HG03135 (cell line): ENCODE measurements at regions not wholly inside any gene's neighbourhood (a gene's known extent, or its start where the extent isn't known, plus 50 kb on each side); places are given as distances from the start of the nearest gene placed in this dataset.
"Not testable (repeated sequence)": the region's sequence is repeated elsewhere in the genome, so short reads cannot be mapped to it uniquely, and the experiment has no call there.

Source experiments
- ATAC-seq: cut with Tn5 transposase; IDR thresholded peaks from one replicate; pipeline ENCODE4 v1.9.1; 2021; ENCODE audit warnings: mild to moderate bottlenecking, moderate library complexity; ENCODE audit not compliant: unreplicated experiment

DNA sequence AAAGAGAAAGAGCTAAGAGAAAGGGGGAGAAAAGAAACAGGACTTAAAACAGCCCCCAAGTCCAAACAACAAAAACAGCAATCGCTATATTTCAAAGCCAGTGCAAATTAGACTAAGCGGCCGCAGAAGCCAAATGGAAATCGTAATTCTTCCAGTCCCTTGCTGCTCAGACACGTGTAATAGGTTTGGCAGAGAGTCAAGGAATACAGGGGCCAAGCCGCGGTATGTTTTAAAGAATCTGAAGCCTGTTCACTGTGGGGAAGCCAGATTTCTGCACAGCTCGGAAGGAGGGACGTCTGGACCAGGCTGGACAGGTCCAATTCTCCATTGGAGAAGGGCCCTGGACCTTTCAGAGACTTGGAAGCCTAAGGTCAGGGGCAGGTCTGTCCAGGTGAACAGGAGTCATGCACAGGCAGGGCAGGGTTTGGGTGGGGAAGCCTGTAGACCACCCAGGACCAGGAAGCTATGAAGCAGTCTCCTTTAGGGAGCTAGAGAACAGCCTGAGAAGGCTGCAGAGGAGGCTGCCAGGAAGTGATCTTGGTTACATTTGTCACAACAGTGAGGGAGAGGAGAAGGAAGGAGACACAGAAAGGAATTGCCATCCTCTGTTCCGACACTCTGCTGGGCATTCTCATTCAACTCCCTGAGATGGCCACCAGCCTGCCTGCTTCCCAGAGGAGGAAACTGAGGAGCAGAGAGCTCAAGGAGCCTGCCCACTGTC lies 265.5 kb upstream of the ISX start:
- no peak for ATAC-seq

DNA sequence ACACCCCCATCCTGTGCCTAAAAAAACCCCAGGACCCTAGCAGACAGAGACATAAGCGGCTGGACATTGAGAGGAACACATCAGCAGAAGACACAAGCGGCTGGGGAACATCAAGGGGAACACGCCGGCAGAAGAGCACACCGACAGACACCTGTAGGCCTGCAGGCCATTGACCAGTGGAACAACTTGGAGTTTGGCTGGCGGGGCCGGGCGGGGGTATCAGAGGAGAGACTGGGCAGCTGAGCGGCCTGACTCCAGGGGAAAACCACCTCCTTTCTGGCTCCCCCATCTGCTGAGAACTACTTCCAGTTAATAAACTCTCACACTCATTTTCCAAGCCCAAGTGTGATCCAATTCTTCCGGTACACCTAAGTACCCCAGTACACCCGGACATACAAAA lies 264.7 kb upstream of the ISX start:
- no peak for ATAC-seq

DNA sequence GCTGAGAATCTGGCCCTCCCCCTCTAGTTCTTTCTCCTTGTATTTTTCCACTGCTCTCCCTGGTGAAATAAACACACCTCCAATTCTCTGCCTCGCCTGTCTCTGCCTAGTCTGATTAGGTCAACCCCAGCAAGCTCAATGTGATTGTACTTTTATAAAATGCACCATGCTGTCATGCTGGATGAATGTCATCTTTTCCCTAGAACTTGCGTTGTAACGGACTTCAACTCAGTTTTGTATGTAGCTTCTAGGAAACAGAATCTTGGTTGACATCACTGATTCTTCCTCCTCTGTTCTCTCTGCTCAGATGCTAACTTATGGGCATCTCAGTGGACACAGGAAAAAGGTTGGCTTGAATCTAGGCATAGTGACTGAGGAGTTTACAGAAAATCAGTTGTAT lies 261.9 kb upstream of the ISX start:
- no peak for ATAC-seq

DNA sequence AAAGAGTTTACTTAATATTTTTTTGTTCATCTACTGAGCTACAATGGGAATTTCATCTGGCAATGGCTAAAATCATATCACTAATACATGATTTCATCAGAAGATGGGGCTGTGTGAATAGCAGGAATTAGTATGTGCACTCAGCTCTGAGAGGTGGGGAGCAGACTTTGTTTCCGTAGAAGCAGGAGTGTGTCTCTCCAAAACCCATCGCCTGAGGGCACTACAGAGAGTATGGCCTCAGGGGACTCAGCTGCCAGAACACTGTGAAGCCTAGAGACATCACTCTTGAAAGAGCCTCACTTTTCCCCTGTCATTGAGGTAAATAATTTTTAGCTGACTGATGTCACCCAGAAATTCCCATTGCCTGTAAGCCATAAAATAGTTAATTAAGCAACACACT lies 261.4 kb upstream of the ISX start:
- ATAC-seq = no peak

DNA sequence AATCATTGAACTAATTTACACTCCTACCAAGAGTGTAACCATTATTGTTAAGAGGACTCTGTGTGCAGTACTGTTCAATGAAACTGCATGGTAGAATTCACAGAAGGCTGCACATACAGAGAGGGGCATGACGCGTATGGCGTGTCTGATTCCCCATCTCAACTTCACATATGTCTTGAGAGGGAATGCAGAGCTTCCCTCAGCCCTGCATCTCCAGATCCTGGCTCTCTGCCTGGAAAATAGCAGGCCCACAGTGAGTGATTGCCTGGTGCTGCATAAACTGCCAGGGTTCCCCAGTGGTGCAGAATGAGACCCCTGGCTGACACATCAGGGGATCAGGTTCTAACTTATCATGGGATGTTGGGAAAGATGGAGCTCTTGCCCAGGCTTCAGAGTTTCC lies 260.2 kb upstream of the ISX start:
- no peak for ATAC-seq

DNA sequence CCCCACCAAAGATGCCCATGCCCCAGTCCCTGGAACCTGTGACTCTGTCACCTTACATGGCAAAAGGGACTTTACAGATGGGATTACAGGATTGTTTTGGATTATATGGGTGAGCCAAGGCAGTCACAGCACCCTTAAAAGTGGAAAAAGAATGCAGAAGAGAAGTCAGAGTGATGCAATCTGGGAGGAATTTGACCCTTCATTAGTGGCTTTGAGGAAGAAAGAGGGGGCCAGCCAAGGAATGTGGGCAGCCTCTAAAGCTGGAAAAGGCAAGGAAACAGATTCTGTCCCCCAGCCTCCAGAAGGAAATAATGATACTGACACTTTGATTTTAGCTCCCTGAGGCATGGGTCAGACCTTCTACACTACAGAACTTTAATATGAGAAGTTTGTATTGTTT lies 257.3 kb upstream of the ISX start:
- no peak for ATAC-seq

DNA sequence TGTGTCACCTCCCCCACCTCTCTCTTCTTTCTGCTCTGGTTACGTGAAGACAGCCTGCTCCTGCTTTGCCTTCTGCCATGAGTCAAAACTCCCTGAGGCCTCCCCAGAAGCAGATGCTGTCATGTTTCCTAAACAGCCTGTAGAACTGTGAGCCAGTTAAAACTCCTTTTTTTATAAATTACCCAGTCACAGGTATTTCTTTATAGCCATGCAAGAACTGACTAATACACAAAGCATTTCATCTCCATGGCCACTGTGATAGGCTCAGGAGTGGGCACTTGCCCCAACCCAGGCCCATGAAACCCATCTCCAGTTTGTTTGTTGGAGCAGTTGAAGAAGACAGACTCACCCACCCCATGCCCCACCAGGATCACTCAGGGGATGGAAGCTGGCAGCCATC lies 253.3 kb upstream of the ISX start:
- no peak for ATAC-seq

DNA sequence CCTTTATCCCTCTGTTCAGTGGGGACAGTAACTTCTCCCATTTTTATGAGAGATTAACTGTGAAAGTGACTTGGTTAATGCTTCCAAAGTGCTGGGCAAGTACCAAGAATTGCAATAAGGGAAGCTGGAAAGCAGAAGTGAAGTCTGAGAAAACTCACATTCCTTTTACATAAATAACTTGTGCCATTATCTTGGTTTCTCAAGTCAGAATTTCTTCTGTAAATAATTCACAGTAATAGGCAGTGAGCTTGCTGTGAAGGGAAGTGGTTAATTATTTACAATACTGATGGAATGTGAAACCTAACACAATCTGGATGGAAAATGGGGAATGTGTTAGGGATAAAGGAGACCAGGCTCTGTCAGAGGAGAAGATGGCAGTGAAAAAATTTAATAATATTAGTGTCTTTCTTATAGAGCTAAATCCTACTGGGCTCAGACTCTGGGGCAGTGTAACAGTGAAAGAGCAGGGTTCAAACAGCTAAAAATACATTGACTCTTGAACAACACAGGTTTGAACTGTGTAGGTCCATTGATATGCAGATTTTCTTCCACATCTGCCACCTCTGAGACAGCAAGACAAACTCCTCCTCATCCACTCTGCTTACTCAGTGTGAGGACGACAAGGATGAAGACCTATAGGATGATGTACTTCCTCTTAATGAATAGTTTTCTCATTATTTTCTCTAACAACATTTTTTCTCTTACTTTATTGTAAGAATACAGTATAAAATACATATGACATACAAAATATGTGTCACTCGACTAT lies 251.5 kb upstream of the ISX start:
- no peak for ATAC-seq

DNA sequence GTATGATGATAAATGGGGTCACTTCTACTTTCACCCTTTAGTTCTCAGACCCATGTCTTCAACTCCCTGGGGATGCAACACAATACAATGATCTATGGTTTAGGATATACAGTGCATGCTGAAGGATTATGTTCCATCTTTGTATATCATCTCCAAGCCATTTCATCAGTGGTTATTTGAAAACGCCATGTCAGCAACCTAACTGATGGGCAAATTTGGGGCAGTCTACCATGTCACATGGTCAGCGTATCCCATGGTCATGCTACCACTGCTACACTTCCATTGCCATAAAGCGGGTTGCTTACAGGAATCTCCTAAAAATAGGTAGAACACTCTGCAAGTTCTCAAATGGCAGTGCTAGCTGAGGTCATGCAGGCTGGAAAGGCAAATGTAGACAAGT lies 236.5 kb upstream of the ISX start:
- no peak for ATAC-seq

DNA sequence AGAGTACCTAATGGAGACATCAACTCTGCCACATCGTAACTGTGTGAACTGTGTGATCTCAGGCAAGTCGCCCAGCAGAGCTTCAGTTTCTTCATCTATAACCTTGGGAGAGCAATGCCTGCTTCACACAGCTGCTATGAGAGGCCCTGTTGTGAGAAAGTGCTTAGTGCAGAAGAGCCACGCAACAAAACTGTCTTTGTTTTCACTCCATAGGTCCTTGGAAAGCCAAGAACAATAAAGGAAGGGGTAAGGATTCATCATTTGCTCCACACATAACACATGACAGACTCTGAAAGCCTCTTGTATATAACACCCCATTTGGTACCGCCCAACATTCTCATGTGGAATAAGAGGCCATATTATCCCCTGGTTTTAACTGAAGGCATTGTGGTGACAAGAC lies 231.9 kb upstream of the ISX start:
- no peak for ATAC-seq

DNA sequence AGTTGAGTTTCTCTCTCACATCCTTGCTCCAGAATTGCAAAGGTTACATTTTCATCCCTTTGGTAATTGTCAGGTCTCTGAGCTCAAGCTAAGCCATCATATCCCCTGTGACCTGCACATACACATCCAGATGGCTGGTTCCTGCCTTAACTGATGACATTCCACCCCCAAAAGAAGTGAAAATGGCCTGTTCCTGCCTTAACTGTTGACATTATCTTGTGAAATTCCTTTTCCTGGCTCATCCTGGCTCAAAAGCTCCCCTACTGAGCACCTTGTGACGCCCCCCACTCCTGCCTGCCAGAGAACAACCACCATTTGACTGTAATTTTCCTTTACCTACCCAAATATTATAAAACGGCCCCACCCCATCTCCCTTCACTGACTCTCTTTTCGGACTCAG lies 231.4 kb upstream of the ISX start:
- ATAC-seq = not testable (repeated sequence)

DNA sequence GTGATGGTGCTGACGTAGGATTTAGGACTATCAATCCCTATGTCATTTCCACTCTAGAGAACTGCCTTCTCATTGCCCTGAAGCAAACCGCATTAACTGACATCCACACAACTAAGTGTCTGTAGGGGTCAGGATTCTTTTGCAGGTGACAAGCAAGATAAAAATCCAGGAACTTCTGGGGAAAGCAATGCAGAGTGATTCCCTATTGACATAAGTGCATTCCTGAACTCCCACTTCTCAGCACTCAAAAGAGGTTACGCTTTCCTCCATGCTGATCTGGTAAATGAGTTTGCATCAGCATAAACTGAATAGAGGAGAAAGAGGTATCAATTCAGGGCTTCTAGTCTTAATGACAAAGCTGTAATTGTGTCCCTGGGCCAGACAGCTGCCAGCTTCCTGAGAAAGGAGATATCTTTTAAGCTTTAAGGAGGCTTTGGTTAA lies 224.6 kb upstream of the ISX start:
- no peak for ATAC-seq

DNA sequence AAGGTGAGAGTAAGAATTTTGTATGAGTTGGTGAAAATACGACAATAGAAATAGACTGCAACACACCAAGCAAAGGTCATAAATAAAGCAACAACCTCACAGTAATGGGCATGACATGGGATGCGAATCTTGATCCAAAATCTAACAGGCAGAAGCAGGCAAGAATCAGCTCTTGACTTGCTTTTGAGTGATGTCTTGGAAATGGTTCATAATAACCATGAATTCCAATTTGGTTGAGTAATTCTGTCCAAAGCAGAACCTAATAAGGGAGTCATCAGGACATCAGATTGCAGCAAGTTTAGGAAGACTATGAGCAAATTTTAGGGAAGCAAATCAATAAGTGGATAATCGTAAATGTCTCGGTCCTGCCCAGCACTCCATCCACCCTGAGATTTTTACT lies 224.0 kb upstream of the ISX start:
- no peak for ATAC-seq

DNA sequence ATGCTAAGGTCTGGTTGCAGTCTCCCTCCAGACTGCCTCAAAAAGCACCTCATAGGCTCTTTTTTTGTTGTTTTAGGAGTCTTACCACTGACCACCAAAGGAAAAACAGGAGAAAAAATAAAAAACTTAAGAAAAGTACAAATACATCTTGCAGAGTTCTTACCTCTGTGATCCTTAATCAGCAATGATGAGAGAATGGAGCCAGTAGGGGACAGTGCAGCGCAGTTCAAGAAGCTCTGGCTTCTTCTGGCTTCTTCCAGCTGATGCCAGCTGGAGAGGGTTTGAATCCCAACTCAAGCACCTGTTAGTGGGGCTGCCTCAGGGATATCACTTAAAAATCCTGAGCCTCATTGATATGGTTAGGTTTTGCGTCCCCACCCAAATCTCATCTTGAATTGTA lies 223.3 kb upstream of the ISX start:
- ATAC-seq = no peak

DNA sequence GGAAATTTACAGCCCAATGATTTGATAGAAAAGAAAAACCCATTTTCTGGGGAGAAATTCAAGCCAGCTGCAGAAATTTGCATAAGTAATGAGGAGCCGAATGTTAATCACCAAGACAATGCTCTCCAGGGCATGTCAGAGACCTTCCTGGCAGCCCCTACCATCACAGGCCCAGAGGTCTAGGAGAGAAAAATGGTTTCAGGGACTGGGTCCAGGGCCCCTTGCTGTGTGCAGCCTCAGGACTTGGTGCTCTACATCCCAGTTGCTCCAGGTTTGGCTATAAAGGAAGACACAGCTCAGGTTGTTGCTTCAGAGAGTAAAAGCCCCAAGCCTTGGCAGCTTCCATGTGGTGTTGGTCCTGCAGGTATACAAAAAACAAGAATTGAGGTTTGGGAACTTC lies 222.2 kb upstream of the ISX start:
- not testable (repeated sequence) for ATAC-seq

DNA sequence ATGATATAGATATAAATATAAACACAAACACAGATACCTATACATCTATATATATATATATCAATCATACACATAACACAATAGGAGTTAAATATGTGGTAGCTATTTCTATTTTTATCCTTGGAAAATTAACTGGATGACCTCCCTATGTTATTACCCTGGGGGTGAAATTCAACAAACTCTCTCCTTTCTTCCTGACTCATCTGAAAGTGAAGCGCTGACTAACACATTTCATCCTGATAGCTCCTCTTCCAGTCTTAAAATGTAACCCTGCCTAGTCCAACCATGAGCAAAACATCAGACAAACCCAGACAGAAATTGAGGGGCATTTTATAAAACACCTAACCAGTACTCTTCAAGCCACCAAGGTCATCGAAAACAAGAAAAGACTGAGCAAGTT lies 220.6 kb upstream of the ISX start:
- no peak for ATAC-seq

DNA sequence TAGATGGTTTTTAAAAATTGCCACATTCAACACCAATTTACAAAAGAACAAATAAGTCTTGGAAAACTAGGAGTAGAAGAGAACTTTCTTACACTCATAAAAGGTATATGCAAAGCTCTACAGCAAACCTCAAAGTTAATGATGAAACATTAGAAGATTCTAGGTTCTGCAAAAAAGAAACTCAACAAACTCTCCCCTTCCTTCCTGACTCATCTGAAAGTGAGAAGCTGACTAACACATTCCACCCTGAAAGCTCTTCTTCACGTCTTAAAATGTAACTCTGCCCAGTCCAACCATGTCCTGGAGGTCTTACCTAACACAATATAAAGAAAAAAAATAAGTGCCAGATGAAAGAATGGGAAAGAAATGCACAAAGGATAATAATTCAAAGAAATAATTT lies 218.9 kb upstream of the ISX start:
- ATAC-seq = peak; percentile 77

DNA sequence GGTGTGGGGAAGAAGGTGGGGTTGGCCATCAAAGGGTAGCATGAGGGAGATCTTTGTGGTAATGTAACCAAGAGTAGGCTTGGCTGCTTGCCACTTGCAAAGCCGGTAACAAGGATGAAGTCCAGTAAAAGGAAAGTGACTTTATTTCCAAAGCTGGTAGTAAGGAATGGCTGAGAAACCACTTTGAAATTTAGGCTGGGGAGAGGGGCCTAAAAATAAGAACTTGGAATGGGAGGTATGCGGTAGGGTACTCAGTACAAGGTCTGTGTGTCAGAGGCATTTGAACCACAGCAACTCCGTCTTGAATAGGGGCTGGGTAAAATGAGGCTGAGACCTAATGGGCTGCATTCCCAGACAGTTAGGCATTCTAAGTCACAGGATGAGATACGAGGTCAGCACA lies 216.0 kb upstream of the ISX start:
- ATAC-seq = no peak

DNA sequence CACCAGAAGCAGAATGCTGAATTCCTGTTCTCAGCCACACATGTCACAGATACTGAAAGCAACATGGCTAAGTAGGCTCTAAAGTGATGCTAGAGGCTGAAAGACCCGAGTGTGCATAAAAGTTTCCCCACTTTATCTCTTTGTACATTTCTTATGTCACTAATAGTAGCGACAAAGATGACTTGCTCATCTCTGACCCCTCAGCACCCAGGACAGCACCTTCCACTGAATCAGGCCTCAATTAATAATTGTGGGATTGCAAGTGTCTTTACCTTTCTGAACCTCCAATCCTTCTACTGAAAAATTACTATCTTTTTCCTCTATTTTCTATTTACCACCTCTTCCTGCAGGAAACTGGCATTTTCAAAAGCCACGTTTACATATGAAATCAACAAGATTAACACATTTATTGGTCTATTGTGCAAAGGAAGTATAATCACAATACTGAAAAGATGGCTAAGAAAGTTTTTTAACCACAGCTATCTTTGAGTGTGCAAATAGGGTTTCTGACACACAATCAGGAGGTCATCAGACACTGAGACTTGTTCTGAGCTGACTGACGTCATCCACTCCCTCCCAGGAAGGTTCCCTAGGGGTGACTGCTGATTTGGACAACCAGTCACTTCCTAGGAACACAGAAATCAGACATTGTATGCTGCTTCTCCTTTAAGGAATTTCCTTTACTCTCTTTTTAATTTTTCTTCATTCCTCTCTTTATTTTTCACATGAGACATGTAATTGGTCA lies 213.9 kb upstream of the ISX start:
- no peak for ATAC-seq

DNA sequence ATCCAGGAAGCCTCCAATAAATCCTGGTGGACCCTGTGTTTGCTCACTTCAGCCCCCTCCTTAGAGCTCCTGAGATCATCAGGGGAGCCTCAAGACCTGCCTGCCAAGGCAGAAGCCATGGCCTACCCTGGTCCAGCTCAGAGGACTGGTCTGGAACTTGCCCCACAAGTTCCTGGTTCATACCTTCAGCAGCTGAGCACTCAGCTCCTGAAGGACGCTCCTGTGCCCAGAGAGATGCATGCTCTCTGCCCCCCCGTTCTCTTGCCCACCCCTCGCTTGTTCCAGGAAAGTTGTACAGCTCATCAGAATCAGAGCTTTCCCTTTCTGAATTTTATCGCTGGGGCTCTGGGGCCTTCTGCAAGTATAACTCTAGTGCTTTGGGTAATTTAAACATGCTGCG lies 210.5 kb upstream of the ISX start:
- no peak for ATAC-seq

DNA sequence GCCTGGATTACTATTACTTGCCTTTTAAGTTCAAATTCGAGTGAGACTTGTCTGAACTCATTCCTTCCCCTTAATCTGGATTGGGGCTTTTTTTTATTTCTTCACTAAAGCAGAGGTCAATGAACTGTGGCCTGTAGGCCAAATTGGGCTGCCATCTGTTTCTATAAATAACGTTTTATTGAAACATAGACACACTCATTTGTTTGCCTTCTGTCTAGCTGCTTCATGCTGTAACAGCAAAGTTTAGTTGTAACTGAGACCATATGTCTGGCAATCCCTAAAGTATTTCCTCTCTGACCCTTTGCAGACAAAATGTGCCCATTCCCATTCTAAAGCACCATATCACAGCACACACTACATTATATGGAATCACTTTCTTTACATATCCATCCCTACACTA lies 207.9 kb upstream of the ISX start:
- no peak for ATAC-seq

DNA sequence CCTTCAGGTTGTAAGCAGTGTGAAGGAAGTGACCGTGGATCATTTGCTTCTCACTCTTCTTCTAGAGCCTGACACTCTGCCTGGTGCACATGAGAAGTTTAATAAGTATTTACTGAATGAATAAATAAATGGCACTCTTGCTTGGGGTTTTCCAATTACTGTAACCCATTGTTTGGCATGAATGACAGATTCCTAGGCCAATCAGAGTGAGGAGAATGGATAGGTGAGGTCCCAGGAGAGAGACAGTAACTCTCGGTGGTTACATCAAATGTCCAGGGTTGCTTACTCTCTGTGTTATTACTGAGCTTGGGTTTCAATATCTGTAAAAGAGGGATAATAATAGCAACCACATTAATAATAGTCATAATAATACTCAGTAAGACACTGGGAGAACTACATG lies 204.2 kb upstream of the ISX start:
- ATAC-seq = no peak
